ENCODE measurements at regions not wholly inside any gene's neighbourhood (a gene's known extent, or its start where the extent isn't known, plus 50 kb on each side); places are given as distances from the start of the nearest gene placed in this dataset.
"Not testable (repeated sequence)": the region's sequence is repeated elsewhere in the genome, so short reads cannot be mapped to it uniquely, and the experiment has no call there.

- no peak overlapping the region for H3K23ac ChIP-seq (ENCODE audit: low read length in 2 of 2)
- no peak overlapping the region for H3K9ac ChIP-seq (ENCODE audit: low read length)
- no peak overlapping the region for H3K4me3 ChIP-seq (ENCODE audit: insufficient read depth in 1 of 2, low read depth in 1 of 2, low read length in 2 of 2)
- H3K4me2 ChIP-seq (ENCODE audit: low read length, poor library complexity, severe bottlenecking), result no peak overlapping the region
- no peak overlapping the region for H2BK5ac ChIP-seq (ENCODE audit: low read depth, low read length, poor library complexity, severe bottlenecking)
- WGBS, result 94% methylated on average over 5 of the region's 9 CpGs
- no peak overlapping the region for H4K91ac ChIP-seq (ENCODE audit: low read length)
- no peaks in the 10 kb centered on the region for H3K9me3 ChIP-seq (ENCODE audit: control insufficient read depth, low read length)
- H3K4ac ChIP-seq (ENCODE audit: low read depth in 1 of 2, low read length in 2 of 2), result no peak overlapping the region
- no peak overlapping the region for H2AFZ ChIP-seq (ENCODE audit: low read depth, low read length)
- no peak overlapping the region for H2BK12ac ChIP-seq (ENCODE audit: low read length in 2 of 2)
- no peak overlapping the region for H2BK120ac ChIP-seq (ENCODE audit: low read depth, low read length)
- H4K8ac ChIP-seq (ENCODE audit: low read length), result no peak overlapping the region
- H3K18ac ChIP-seq (ENCODE audit: low read depth in 1 of 2, low read length in 2 of 2), result no peak overlapping the region
- no peaks in the 10 kb centered on the region for H3K4me1 ChIP-seq (ENCODE audit: control insufficient read depth, insufficient read depth, low read depth, low read length)
- no peak overlapping the region for H2BK15ac ChIP-seq (ENCODE audit: low read depth, poor library complexity, severe bottlenecking)
- no peak overlapping the region for H2AK5ac ChIP-seq (ENCODE audit: low read length, severe bottlenecking)
- no peak overlapping the region for H3K27ac ChIP-seq (ENCODE audit: low read length, poor library complexity, severe bottlenecking)
- no peaks in the 10 kb centered on the region for H3K79me1 ChIP-seq (replicated peaks; ENCODE audit: low read length, poor library complexity, severe bottlenecking)
- no peak overlapping the region for H3K14ac ChIP-seq (ENCODE audit: low read length in 2 of 2)
- no peak for DNase-seq
- no peaks in the 10 kb centered on the region for H3K36me3 ChIP-seq (ENCODE audit: control insufficient read depth in 1 of 2, insufficient read depth in 2 of 2, low read depth in 1 of 2, low read length in 2 of 2)
- H3K27me3 ChIP-seq (ENCODE audit: control insufficient read depth in 1 of 2, insufficient read depth in 1 of 2, low read length in 2 of 2), result peaks cover 0 to 4% of the 10 kb centered on the region in 2 experiments
Measured at GRCh38 chr3:156052115-156052514, 68.3 kb upstream of the KCNAB1 start.

- H4K91ac ChIP-seq (ENCODE audit: low read length), result no peak overlapping the region
- DNase-seq, result no peak
- H3K9ac ChIP-seq (ENCODE audit: low read length), result peak overlapping the region; percentile 32
- no peak overlapping the region for H3K23ac ChIP-seq (ENCODE audit: low read length in 2 of 2)
- no peak overlapping the region for H3K18ac ChIP-seq (ENCODE audit: low read depth in 1 of 2, low read length in 2 of 2)
- H3K36me3 ChIP-seq (ENCODE audit: control insufficient read depth in 1 of 2, insufficient read depth in 2 of 2, low read depth in 1 of 2, low read length in 2 of 2), result no peaks in the 10 kb centered on the region
- no peaks in the 10 kb centered on the region for H3K27me3 ChIP-seq (ENCODE audit: control insufficient read depth in 1 of 2, insufficient read depth in 1 of 2, low read length in 2 of 2)
- no peak overlapping the region for H2BK12ac ChIP-seq (ENCODE audit: low read length in 2 of 2)
- WGBS, result 41% methylated on average over 1 of the region's 2 CpGs
- H2BK120ac ChIP-seq (ENCODE audit: low read depth, low read length), result no peak overlapping the region
- H3K4me3 ChIP-seq (ENCODE audit: insufficient read depth in 1 of 2, low read depth in 1 of 2, low read length in 2 of 2), result no peak overlapping the region
- no peak overlapping the region for H2BK5ac ChIP-seq (ENCODE audit: low read depth, low read length, poor library complexity, severe bottlenecking)
- no peaks in the 10 kb centered on the region for H3K9me3 ChIP-seq (ENCODE audit: control insufficient read depth, low read length)
- no peak overlapping the region for H4K8ac ChIP-seq (ENCODE audit: low read length)
- no peak overlapping the region for H3K4me2 ChIP-seq (ENCODE audit: low read length, poor library complexity, severe bottlenecking)
- no peaks in the 10 kb centered on the region for H3K79me1 ChIP-seq (replicated peaks; ENCODE audit: low read length, poor library complexity, severe bottlenecking)
- H2AFZ ChIP-seq (ENCODE audit: low read depth, low read length), result no peak overlapping the region
- H2BK15ac ChIP-seq (ENCODE audit: low read depth, poor library complexity, severe bottlenecking), result no peak overlapping the region
- no peak overlapping the region for H3K4ac ChIP-seq (ENCODE audit: low read depth in 1 of 2, low read length in 2 of 2)
- no peak overlapping the region for H2AK5ac ChIP-seq (ENCODE audit: low read length, severe bottlenecking)
- no peak overlapping the region for H3K14ac ChIP-seq (ENCODE audit: low read length in 2 of 2)
- no peaks in the 10 kb centered on the region for H3K4me1 ChIP-seq (ENCODE audit: control insufficient read depth, insufficient read depth, low read depth, low read length)
- no peak overlapping the region for H3K27ac ChIP-seq (ENCODE audit: low read length, poor library complexity, severe bottlenecking)
Measured at GRCh38 chr3:156059950-156060501, 60.4 kb upstream of the KCNAB1 start.

- H3K14ac ChIP-seq (ENCODE audit: low read length in 2 of 2); H4K91ac ChIP-seq (ENCODE audit: low read length); H3K9me3 ChIP-seq (ENCODE audit: control insufficient read depth, low read length); H2BK5ac ChIP-seq (ENCODE audit: low read depth, low read length, poor library complexity, severe bottlenecking); H3K4me2 ChIP-seq (ENCODE audit: low read length, poor library complexity, severe bottlenecking); H3K36me3 ChIP-seq (ENCODE audit: control insufficient read depth in 1 of 2, insufficient read depth in 2 of 2, low read depth in 1 of 2, low read length in 2 of 2); H3K9ac ChIP-seq (ENCODE audit: low read length); H3K4ac ChIP-seq (ENCODE audit: low read depth in 1 of 2, low read length in 2 of 2); H3K27me3 ChIP-seq (ENCODE audit: control insufficient read depth in 1 of 2, insufficient read depth in 1 of 2, low read length in 2 of 2); H2BK15ac ChIP-seq (ENCODE audit: low read depth, poor library complexity, severe bottlenecking); H2BK12ac ChIP-seq (ENCODE audit: low read length in 2 of 2); H2BK120ac ChIP-seq (ENCODE audit: low read depth, low read length); H3K18ac ChIP-seq (ENCODE audit: low read depth in 1 of 2, low read length in 2 of 2); H2AK5ac ChIP-seq (ENCODE audit: low read length, severe bottlenecking); H3K27ac ChIP-seq (ENCODE audit: low read length, poor library complexity, severe bottlenecking); H4K8ac ChIP-seq (ENCODE audit: low read length); H2AFZ ChIP-seq (ENCODE audit: low read depth, low read length); H3K4me1 ChIP-seq (ENCODE audit: control insufficient read depth, insufficient read depth, low read depth, low read length); H3K4me3 ChIP-seq (ENCODE audit: insufficient read depth in 1 of 2, low read depth in 1 of 2, low read length in 2 of 2); H3K23ac ChIP-seq (ENCODE audit: low read length in 2 of 2); H3K79me1 ChIP-seq (replicated peaks; ENCODE audit: low read length, poor library complexity, severe bottlenecking); DNase-seq: not testable (repeated sequence)
- 100% methylated on average over 1 of the region's 3 CpGs for WGBS
Measured at GRCh38 chr3:156068151-156068550, 52.2 kb upstream of the KCNAB1 start.

DNA sequence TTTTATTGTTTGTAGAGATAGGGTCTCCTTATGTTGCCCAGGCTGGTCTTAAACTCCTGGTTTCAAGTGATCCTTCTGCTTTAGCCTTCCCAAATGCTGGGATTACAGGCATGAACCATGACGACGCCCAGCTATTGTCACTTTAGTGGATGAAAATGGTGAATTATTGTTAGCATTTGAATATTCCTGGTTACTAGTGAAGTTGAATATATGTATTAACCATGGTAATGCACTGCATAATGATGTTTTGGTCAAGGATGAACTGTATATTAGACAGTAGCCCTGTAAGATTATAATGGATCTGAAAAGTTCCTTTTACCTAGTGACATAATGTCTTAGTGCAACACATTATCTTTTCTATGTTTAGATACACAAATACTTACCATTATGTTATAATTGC is 50.4 kb upstream of the KCNAB1 start:
- no peak overlapping the region for H3K18ac ChIP-seq (ENCODE audit: low read depth in 1 of 2, low read length in 2 of 2)
- DNase-seq, result no peak
- H3K23ac ChIP-seq (ENCODE audit: low read length in 2 of 2), result no peak overlapping the region
- no peaks in the 10 kb centered on the region for H3K36me3 ChIP-seq (ENCODE audit: control insufficient read depth in 1 of 2, insufficient read depth in 2 of 2, low read depth in 1 of 2, low read length in 2 of 2)
- 96% methylated on average over 2 of the region's 2 CpGs for WGBS
- no peak overlapping the region for H3K4me3 ChIP-seq (ENCODE audit: insufficient read depth in 1 of 2, low read depth in 1 of 2, low read length in 2 of 2)
- no peaks in the 10 kb centered on the region for H3K4me1 ChIP-seq (ENCODE audit: control insufficient read depth, insufficient read depth, low read depth, low read length)
- no peak overlapping the region for H2BK120ac ChIP-seq (ENCODE audit: low read depth, low read length)
- H2BK5ac ChIP-seq (ENCODE audit: low read depth, low read length, poor library complexity, severe bottlenecking), result no peak overlapping the region
- no peak overlapping the region for H2BK15ac ChIP-seq (ENCODE audit: low read depth, poor library complexity, severe bottlenecking)
- H3K4ac ChIP-seq (ENCODE audit: low read depth in 1 of 2, low read length in 2 of 2), result no peak overlapping the region
- no peak overlapping the region for H2BK12ac ChIP-seq (ENCODE audit: low read length in 2 of 2)
- no peak overlapping the region for H2AFZ ChIP-seq (ENCODE audit: low read depth, low read length)
- no peak overlapping the region for H2AK5ac ChIP-seq (ENCODE audit: low read length, severe bottlenecking)
- H4K91ac ChIP-seq (ENCODE audit: low read length), result no peak overlapping the region
- no peak overlapping the region for H4K8ac ChIP-seq (ENCODE audit: low read length)
- peaks cover 4 to 7% of the 10 kb centered on the region in 2 experiments for H3K27me3 ChIP-seq (ENCODE audit: control insufficient read depth in 1 of 2, insufficient read depth in 1 of 2, low read length in 2 of 2)
- H3K9me3 ChIP-seq (ENCODE audit: control insufficient read depth, low read length), result no peaks in the 10 kb centered on the region
- H3K4me2 ChIP-seq (ENCODE audit: low read length, poor library complexity, severe bottlenecking), result no peak overlapping the region
- no peak overlapping the region for H3K14ac ChIP-seq (ENCODE audit: low read length in 2 of 2)
- H3K27ac ChIP-seq (ENCODE audit: low read length, poor library complexity, severe bottlenecking), result no peak overlapping the region
- no peak overlapping the region for H3K9ac ChIP-seq (ENCODE audit: low read length)
- H3K79me1 ChIP-seq (replicated peaks; ENCODE audit: low read length, poor library complexity, severe bottlenecking), result no peaks in the 10 kb centered on the region

Measured in mesenchymal stem cell (in vitro differentiated cells and primary cell).